GM18517 (cell line): ENCODE measurements at regions not wholly inside any gene's neighbourhood (a gene's known extent, or its start where the extent isn't known, plus 50 kb on each side); places are given as distances from the start of the nearest gene placed in this dataset.

Experiments
- ATAC-seq: cut with Tn5 transposase; IDR thresholded peaks from one replicate; pipeline ENCODE4 v1.9.1; 2021; ENCODE audit warnings: mild to moderate bottlenecking, moderate library complexity; ENCODE audit not compliant: unreplicated experiment

DNA sequence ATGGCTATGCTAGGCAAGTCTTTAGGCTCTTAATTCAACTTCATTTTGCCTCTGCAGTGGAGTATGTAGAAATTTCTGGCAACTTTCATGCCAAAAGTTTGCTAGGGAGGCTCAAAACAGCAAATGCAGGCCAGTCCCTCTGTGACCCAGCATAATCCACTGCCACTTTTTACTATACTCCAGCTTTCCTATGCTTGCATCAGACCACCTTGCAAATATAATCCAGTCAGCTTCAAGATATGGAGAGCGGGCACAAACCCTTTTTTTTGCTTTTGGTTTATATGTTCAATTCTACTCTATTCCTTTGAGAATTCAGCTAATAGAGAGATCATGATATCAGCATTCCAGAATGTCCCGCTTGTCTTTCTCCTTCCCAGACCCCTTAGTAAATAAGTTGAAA, 192.0 kb upstream of the PABPC4L start:
- no peak for ATAC-seq

DNA sequence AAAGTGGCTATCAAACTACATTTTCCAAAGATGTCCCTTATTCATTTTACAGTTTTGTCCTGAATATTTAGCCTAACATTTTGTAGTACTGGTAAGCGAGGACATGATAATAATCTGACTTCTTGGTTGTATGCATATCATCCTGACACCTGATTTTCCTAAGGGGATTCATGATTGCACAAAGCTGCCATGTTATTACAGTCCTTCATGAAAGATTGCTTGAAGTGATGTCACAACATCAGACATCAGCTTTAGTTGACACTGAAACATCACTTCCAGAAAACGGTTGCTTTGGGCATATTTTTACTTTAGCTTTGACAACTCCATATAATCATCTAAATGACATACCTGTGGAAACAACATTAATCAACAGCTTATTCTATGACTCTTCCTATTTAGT, 188.7 kb upstream of the PABPC4L start:
- ATAC-seq, result no peak

DNA sequence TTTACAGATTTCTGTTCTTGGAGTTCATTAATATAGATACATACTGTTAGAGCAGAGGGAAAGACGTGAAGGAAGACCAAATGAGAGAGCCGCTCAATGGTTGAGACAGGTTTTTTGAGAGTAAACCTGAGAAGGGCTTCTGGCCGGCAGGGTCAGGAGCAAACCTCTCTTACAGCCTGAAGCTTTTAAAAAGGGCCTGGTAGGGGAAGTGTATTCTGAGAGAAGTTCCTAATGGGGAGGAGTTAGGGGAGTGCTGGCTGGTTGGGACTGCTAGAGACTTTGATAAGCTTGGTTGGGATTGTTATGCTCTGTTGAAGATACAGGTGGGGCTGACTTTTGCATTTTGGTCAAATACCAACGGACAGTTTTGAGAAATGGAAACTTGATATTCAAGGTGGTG, 186.8 kb upstream of the PABPC4L start:
- ATAC-seq, result no peak

DNA sequence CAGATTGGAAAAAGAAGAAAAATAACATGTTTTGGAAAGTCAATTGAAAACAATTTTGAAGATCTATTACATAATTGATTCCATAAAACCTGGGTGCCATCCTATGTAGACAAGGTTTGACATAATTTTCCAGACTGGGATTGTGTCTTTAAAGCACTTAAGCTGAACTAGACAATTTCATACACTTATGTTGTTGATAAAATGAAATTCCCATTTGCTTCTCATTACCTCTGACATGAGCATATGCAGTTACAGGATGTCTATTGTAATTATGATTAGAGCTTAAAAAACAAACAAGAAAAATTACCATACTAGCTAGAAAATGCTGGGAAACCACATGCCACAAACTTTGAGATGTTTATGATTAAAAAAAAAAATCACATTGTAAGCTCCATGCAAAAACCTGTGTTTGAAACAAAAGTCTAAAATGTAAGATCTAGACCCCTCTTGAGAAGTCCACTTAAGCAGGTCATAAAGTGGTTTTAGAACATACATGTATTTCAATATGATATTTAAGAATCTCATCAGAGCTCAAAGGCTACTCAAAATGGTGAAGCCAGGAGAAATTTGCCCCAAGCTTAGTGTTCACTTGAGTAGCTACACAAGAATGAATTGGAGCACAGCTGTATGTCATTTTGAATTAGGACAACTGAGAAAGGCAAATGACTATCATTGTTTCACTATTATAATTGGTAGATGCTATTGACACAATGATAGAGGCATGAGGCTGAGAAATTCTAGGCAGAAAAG, 181.1 kb upstream of the PABPC4L start:
- ATAC-seq, result no peak

DNA sequence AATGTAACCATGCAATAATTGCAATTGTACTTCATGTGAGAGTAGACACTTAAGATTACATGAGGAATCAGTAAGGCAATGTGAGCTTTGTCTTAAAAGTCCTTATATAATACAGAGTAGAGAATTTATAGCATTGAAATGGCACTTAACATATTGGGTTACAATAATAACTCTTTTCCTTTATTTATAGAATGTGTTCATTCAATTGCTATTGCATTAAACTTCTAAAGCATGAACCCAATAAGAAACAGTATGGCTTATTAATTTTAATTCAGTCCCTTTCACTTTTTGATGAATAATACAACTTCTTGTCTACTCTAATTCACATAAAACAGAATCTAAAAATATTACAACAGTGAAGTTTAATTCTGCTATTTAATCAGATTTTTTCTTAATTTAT, 174.2 kb upstream of the PABPC4L start:
- no peak for ATAC-seq

DNA sequence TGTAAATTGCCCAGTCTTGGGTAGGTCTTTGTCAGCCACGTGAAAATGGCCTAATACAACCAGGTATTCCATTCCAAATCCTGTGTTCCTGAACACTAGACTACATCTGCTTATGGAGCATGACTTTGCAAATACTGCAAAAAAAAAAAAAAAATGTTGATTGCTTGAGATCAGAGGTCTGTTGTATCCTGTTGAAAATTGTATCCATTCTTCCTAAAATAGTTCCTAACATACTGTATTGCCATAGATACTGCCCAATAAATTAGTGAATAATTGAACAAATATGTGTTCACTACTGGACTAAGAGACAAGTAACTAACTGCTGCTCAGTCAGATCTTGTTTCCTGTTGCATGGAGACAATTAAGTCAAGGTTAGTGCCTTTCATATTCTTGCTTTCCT, 164.3 kb upstream of the PABPC4L start:
- no peak for ATAC-seq

DNA sequence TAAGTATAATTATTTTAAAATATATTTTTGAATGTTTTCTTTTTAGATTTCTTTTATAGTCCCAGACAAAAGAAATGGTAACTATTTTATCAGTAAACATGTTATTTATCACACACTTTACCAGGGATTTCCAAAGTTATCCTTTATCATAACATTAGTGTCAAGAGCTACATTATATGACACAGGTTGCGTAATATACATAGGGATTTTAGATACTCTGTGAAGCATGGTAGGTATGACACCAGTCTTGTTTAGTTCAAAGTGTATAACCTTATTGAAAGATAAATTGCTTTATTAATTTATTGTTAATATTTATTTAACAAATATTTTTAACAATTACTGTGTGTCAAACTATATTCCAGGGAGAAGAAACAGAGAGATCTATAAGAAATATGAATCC, 163.3 kb upstream of the PABPC4L start:
- no peak for ATAC-seq

DNA sequence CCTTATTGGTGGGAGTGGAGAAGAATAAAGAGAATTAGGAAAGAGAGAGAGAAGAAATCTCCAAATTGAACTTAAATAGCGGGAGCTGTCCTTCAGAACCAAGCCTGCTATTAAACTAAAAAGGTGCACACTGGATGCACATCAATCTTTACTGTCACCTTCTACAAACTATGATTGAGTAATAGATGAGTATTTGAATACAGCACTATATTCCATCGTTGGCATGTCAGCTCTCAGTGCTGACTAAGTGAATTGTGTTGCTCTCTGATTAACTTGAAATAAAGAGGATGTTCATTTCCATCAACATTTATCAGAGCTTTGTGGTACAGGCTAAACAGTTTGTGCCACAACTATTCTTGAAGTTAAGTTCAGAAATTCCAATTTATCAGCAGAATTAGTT, 143.7 kb upstream of the PABPC4L start:
- no peak for ATAC-seq

DNA sequence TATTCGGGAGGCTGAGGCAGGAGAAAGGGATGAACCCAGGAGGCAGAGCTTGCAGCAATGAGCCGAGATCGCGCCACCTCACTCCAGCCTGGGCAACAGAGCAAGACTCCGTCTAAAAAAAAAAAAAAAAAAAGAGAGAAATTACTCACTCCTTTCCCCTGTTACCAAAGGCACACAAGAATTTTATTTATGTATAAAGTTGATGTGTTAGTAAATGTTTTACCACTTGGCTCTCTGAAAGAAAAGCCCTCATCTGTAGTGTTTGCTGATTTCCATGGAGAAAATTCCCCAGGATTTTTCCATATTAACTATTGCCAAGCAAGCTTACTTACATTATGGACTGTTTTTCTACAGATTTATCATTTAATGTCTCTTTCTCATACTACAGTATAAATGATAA, 142.1 kb upstream of the PABPC4L start:
- no peak for ATAC-seq

DNA sequence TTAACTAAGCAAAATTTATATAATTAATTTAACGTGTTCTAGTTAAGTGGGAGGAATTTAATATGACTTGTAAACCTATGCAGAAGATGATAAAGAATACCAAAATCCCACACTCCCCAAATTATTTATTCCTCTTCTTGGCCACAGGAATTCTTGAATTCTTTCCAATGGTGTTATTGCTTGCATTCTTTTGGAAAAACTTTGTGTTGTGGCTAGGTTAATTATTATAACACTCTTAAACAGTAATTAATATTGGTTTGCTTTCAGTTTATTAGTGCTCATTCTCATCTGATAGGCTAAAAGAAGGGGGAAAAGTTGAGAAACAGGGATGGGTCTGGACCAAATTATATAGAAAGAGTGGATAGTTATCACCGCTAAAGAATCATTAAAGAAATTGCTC, 141.5 kb upstream of the PABPC4L start:
- no peak for ATAC-seq

DNA sequence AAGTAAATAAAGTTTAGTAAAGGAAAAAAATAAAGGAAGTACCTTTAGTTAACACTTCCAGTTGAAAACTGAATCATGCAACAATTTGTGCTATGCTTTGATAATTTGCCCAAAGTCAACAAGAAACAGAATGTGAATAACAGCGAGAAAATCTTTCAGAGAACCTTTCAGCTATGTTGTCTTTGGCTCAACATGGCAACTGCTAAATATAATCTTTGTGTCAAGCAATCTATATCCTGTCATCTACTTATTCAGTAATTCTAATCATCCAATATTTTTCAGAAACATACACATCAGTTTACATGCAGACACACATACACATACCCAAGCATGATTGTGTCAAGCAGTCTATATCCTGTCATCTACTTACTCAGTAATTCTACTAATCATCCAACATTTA, 136.0 kb upstream of the PABPC4L start:
- ATAC-seq, result no peak

DNA sequence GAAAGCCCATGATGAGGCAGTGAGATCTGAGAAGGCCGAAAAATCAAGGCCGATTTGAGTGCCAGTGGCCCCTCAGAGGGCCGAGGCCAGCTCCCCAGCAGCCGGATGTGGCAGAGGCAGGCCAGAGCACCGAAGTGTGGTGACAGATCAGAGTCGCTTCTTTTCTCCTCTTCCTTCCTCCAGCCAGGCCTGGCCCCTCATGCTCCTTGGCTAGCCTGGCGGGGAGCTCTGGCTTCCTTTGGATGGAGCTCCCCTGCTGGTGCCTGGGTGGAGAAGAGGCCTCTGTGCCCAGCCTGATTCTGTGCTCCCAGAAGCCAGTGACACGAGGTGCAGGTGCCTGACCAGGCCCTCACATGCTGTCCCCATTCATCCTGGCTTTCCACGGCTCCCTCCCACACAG, 127.2 kb upstream of the PABPC4L start:
- no peak for ATAC-seq

DNA sequence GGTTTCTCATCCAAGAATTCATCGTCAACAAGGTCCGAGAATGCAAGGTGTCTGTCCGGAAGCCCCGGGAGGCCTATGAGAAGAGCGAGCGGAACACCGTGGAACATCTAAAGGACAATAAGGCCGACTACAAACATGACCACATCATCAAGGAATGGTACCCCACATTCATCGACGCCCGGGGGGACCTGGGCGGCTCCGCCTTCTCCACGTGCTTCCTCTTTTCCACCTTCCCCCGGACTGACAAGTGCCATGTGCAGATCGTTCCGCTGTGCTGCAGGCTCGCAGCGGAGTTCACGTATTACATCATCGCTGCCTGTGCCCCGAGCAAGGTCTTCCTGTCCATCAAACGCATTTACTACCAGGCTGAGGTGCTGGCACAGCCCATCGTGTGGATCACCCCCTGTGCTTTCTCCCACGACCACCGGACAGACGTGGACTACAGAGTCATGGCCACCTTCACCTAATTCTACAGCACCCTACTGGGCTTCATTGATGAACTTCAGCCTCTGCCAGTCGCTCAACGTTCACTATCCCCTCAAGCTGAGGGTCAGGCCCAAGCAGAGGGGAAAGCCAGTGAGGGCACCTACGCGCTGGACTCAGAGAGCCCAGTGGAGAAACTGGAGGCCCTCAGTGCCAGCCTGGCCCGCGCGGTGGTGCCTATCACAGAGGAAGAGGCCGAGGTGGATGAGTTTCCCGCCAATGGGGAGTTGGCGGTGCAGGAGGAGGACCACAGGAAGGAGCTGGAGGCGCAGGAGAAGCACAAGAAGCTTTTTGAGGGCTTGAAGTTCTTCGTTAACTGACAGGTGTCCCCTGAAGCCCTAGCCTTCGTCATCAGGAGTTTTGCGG, 125.9 kb upstream of the PABPC4L start:
- no peak for ATAC-seq

DNA sequence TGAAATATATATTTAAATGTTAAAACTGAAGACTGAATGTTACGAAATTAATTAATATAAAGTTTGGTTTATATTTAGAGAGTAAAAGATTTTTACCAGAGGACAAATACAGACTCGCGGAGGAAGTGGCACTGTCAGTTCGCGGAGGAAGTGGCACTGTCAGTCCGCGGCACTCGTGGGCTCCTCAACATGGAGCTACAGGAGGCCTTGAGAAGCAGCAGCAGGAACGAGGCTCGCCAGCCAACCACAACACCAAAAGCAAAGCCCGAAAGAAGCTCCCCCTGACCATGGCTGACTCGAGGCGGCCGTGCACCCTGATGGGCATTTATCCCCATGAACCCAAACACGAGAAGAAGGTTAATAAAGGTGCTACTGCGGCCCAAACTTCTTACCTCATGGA, 125.3 kb upstream of the PABPC4L start:
- ATAC-seq, result no peak

DNA sequence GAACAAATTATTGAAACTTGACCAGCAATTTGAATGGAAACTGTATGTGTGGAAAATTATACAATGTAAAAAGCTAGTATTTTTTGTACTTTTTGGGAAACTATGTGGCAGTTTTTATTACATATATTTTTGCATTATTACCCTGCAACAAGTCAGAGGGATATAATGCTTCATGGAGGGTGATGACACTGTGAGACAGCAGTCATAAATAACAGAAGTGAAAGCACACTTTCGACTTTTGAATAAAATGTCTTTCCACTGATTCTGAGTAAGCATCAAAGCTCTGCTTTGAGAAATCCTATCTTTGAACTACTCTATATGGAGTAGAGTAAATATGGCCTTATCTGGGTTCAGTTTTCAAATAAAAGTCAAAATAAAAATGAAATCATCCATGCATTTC, 122.6 kb upstream of the PABPC4L start:
- no peak for ATAC-seq

DNA sequence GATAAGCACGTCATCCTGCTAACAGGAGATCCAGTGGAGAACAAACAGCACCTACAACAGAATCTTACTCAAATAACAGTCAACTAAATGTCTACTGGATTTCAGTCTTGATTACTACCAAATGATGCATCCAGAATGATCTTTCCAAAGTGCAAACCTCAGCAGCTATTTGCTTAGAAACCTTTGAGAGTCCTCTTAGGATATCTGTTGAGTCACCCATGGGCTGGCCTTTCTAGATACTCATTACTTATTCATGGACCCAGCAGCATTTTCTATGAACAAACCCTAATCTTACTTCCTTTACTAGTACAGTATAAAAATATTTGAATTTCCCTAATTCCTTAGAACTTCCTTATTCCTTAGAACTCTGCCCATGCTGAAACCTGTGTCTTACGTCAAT, 118.5 kb upstream of the PABPC4L start:
- ATAC-seq, result no peak

DNA sequence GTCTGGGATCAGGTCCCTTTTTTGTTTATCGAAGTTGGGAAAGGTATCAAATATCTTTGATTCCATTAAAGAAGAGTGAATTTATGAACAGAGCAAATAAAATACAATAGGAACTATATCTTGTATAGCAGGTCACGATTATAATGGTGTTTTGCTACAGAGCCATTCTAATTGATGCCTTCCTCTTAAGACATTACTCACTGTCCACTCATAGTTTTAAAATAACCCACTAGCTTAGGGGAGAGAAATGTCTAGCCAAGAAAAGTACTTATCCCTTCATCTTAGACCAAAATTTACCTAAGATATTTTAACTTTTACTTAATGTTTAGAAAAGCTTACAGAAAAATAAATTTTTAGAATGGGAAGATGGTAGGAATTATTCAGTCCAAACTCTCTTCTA, 112.0 kb upstream of the PABPC4L start:
- ATAC-seq, result no peak

DNA sequence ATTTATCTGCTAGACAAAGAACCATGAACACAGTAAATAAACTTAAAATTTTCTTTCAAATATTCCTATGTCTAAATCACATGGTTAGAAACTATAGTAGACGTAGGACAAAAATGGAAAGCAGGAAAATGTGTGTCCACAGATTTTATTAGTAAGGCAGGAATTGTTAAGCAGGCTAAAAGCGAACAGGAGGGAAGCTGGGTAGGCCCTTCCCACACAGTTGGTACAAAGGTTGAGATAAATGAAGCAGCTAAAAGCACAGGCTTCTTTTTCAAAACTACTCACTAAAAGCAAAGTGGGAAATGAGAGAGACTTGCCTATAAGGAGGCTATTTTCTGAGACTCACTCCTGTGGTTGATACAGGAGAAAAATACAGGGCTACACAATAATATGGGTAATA, 108.1 kb upstream of the PABPC4L start:
- ATAC-seq, result no peak

DNA sequence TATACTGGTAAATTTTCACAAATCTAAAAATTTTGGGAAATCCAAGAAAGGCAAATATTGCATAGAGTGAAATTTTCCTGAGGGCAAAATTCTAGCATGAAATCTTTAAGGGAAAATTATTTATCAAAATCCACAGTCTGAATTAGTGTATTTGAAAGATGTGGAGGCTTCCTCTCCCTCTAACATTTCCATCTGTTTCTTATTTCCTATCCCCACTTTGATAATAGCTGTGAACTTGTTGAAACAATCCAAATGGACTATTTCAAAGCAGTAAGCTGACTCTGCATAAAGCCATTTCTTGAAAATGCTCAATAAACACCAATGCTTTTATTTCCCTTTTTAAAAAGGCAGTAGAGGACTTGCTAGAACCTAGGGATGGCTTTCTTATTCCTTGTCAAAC, 107.3 kb upstream of the PABPC4L start:
- ATAC-seq, result no peak

DNA sequence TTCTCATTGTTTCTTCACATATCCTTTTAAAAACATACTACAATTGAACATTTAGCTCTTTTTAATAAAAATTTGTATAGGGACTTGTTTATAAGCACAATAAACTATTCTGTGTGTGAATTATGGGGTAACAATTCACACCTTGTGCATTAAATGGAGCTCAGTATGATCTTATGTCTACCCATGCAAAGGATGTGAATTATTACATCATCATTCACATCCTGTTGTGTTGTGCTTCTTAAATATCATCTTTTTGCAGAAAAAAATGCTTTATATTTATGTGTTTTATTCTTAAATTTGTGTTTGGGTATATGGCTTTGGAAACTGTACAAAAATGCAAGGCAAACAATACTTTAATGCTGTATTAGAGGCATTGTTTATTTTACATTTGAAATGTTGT, 96.7 kb upstream of the PABPC4L start:
- ATAC-seq, result no peak

DNA sequence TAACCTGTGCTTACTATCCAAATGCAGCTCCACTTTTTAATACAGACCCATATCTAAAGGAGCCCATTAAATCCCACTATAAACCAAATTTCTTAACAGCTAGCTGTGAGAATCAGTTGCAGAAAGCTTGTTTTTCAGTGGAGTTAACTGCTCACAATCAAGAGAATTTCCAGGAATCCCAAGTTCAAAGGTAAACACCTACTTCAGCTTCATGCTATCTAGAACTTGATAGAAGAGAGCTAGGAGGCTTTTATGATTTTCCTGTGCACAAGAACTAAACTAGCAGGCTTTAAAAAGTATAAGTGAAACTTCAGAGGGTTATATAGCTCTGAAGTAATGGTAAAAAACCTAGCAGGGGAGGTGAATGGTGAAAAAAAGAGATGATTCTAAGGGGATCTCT, 96.2 kb upstream of the PABPC4L start:
- no peak for ATAC-seq

DNA sequence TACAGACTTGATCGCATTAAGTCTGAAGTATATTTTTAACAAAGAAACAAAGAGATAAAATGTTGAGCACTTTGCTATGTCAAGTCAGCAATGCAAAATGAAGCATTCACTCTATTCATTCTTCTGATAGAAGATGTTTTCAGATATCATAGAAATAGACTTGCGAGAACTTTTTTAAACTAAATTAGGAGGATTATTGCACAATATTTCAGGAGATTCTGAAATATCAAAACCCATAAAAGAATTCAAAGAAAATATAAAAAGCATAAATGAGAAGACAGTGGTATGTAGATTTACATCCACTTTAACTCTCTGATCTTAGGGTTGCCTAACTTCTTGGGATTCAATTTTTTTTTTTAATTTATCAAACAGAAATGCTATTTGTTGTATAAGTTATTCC, 81.1 kb upstream of the PABPC4L start:
- no peak for ATAC-seq

DNA sequence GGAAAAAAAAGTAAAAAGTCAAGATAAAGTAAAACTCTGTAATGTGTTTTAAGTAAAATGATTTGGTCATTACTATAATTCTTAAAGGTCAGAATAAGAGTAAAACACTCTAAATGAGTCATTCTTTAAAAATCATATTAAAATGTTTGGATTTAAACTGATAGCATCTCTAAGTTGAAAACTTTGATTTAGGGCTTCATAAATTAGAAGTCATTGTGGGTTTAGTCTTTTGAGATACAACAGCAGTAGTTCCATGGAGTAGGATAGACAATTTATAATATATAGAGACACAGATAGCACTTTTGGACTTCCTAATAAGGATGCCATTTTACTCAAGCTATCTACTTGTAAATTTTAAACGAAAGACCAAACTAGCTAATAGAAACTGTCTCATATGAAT, 77.1 kb upstream of the PABPC4L start:
- ATAC-seq, result no peak
